ENCODE measurements at regions not wholly inside any gene's neighbourhood (a gene's known extent, or its start where the extent isn't known, plus 50 kb on each side); places are given as distances from the start of the nearest gene placed in this dataset.
"Not testable (repeated sequence)": the region's sequence is repeated elsewhere in the genome, so short reads cannot be mapped to it uniquely, and the experiment has no call there.

- no peaks in the 10 kb centered on the region for H3K4me1 ChIP-seq (ENCODE audit: low read length)
- H3K4me2 ChIP-seq (ENCODE audit: low read length): no peak overlapping the region
- no peak overlapping the region for H3K4me3 ChIP-seq (ENCODE audit: low read length)
- no peaks in the 10 kb centered on the region for H3K79me2 ChIP-seq (ENCODE audit: low read length)
- H3K36me3 ChIP-seq (replicated peaks; ENCODE audit: low read depth, low read length): no peaks in the 10 kb centered on the region
- H3K27me3 ChIP-seq (ENCODE audit: low read depth, low read length): no peaks in the 10 kb centered on the region
- H3K27ac ChIP-seq (ENCODE audit: low read length): no peak overlapping the region
- no peak overlapping the region for H2AFZ ChIP-seq (ENCODE audit: low read depth, low read length)
- TF ChIP-seq, protein P1, sequence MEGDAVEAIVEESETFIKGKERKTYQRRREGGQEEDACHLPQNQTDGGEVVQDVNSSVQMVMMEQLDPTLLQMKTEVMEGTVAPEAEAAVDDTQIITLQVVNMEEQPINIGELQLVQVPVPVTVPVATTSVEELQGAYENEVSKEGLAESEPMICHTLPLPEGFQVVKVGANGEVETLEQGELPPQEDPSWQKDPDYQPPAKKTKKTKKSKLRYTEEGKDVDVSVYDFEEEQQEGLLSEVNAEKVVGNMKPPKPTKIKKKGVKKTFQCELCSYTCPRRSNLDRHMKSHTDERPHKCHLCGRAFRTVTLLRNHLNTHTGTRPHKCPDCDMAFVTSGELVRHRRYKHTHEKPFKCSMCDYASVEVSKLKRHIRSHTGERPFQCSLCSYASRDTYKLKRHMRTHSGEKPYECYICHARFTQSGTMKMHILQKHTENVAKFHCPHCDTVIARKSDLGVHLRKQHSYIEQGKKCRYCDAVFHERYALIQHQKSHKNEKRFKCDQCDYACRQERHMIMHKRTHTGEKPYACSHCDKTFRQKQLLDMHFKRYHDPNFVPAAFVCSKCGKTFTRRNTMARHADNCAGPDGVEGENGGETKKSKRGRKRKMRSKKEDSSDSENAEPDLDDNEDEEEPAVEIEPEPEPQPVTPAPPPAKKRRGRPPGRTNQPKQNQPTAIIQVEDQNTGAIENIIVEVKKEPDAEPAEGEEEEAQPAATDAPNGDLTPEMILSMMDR (IDR thresholded peaks at IDR 0.05; ENCODE audit: low read depth, low read length): no peak
- no peak for TF ChIP-seq EZH2phosphoT487 (IDR thresholded peaks at IDR 0.05; ENCODE audit: low read depth)
- no peak overlapping the region for H3K9ac ChIP-seq (ENCODE audit: low read length)
- no peaks in the 10 kb centered on the region for H3K9me3 ChIP-seq (ENCODE audit: insufficient read depth, low read length)
- H4K20me1 ChIP-seq (ENCODE audit: insufficient read depth, low read length): no peaks in the 10 kb centered on the region
Observed at GRCh38 chr12:83559650-83560049, 872.9 kb downstream of the TMTC2 start.

DNA sequence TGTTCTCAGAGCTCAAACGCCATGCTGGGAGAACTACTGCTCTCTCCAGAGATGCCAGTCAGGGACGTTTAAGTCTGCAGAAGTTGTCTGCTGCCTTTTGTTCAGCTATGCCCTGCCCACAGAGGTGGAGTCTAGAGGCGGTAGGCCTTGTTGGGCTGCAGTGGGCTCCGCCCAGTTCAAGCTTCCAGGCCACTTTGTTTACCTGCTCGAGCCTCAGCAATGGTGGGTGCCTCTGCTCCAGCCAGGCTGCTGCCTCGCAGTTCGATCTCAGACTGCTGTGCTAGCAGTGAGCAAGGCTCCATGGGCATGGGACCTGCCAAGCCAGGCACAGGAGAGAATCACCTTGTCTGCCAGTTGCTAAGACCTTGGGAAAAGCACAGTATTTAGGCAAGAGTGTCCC, 869.3 kb downstream of the TMTC2 start:
- not testable (repeated sequence) for H3K79me2 ChIP-seq (ENCODE audit: low read length); H3K9ac ChIP-seq (ENCODE audit: low read length); H3K36me3 ChIP-seq (replicated peaks; ENCODE audit: low read depth, low read length); H3K9me3 ChIP-seq (ENCODE audit: insufficient read depth, low read length); H3K4me2 ChIP-seq (ENCODE audit: low read length); H3K27me3 ChIP-seq (ENCODE audit: low read depth, low read length); H3K4me1 ChIP-seq (ENCODE audit: low read length); H4K20me1 ChIP-seq (ENCODE audit: insufficient read depth, low read length); H3K27ac ChIP-seq (ENCODE audit: low read length); H3K4me3 ChIP-seq (ENCODE audit: low read length); H2AFZ ChIP-seq (ENCODE audit: low read depth, low read length)

GRCh38 chr12:83541446-83541845, 854.7 kb downstream of the TMTC2 start:
- Histone ChIP-seq H4K20me1 (ENCODE audit: insufficient read depth, low read length) (no peaks in the 10 kb centered on the region), H3K4me3 (ENCODE audit: low read length) (no peak overlapping the region), H3K27me3 (ENCODE audit: low read depth, low read length) (no peaks in the 10 kb centered on the region), H3K4me1 (ENCODE audit: low read length) (no peaks in the 10 kb centered on the region), H3K9me3 (ENCODE audit: insufficient read depth, low read length) (no peaks in the 10 kb centered on the region), H2AFZ (ENCODE audit: low read depth, low read length) (no peak overlapping the region), H3K36me3 (replicated peaks; ENCODE audit: low read depth, low read length) (no peaks in the 10 kb centered on the region), H3K79me2 (ENCODE audit: low read length) (no peaks in the 10 kb centered on the region), H3K4me2 (ENCODE audit: low read length) (no peak overlapping the region), H3K27ac (ENCODE audit: low read length) (no peak overlapping the region), H3K9ac (ENCODE audit: low read length) (no peak overlapping the region)
- TF ChIP-seq, protein P1 (IDR thresholded peaks at IDR 0.05; ENCODE audit: low read depth, low read length): no peak
- no peak for TF ChIP-seq EZH2phosphoT487 (IDR thresholded peaks at IDR 0.05; ENCODE audit: low read depth)

DNA sequence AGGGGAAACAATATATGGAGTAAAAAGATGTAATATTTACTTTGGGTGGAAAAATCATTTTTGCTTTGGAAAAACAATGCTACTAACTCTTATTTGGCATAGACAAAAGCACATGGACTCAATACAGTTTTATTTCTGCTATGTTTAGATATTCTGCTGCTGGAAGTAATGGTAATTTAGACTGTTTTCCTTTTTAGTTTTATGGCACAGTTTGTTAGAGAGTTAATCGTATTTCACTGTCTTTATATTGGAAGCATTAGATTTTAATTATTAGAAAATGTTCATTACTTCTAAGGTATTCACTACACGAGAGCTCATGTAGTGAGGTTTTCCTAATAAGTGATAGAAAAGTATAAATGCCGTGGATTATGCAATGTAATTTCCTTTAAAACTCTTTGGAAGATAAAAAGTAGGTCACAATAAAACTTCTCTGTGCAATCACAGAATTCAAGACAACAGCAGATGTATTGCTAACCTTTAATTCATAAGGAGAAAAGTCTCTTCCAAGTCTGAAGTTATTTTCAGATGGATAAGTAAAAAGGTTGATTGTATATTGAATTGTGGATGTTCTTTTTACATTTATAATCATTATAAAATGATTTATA, 851.8 kb downstream of the TMTC2 start:
- Histone ChIP-seq H3K27ac (ENCODE audit: low read length) (no peak overlapping the region), H3K4me1 (ENCODE audit: low read length) (no peaks in the 10 kb centered on the region), H3K36me3 (replicated peaks; ENCODE audit: low read depth, low read length) (no peaks in the 10 kb centered on the region), H3K27me3 (ENCODE audit: low read depth, low read length) (no peaks in the 10 kb centered on the region), H2AFZ (ENCODE audit: low read depth, low read length) (no peak overlapping the region), H3K9ac (ENCODE audit: low read length) (no peak overlapping the region), H3K4me3 (ENCODE audit: low read length) (no peak overlapping the region), H3K79me2 (ENCODE audit: low read length) (no peaks in the 10 kb centered on the region), H3K4me2 (ENCODE audit: low read length) (no peak overlapping the region), H3K9me3 (ENCODE audit: insufficient read depth, low read length) (no peaks in the 10 kb centered on the region), H4K20me1 (ENCODE audit: insufficient read depth, low read length) (no peaks in the 10 kb centered on the region)
- no peak for TF ChIP-seq EZH2phosphoT487 (IDR thresholded peaks at IDR 0.05; ENCODE audit: low read depth)
- TF ChIP-seq, protein P1 (IDR thresholded peaks at IDR 0.05; ENCODE audit: low read depth, low read length): no peak
